ENCODE measurements at regions not wholly inside any gene's neighbourhood (a gene's known extent, or its start where the extent isn't known, plus 50 kb on each side); places are given as distances from the start of the nearest gene placed in this dataset.
"Not testable (repeated sequence)": the region's sequence is repeated elsewhere in the genome, so short reads cannot be mapped to it uniquely, and the experiment has no call there.

GRCh38 chr7:73244782-73245311, 63.8 kb downstream of the NSUN5 start:
- not testable (repeated sequence) for H3K27ac ChIP-seq (ENCODE audit: low read depth in 1 of 3, low read length in 2 of 3); H3K9me3 ChIP-seq (ENCODE audit: control insufficient read depth in 2 of 2, insufficient read depth in 1 of 2, low read depth in 1 of 2, low read length in 1 of 2); H3K36me3 ChIP-seq (ENCODE audit: control insufficient read depth in 3 of 3, insufficient read depth in 2 of 3, low read depth in 1 of 3, low read length in 3 of 3); H3K27me3 ChIP-seq (ENCODE audit: control insufficient read depth in 3 of 3, insufficient read depth in 3 of 3, low read length in 3 of 3); H3K4me1 ChIP-seq (ENCODE audit: control insufficient read depth in 3 of 3, insufficient read depth in 2 of 3, low read depth in 1 of 3, low read length in 2 of 3); DNase-seq; FAIRE-seq; H3K4me3 ChIP-seq (ENCODE audit: low read depth in 1 of 3, low read length in 3 of 3)
- WGBS, 3 donors = 68 to 77% (median 74%) methylated on average over 10 to 15 of the region's 16 CpGs

GRCh38 chr7:73234994-73235717, 73.5 kb downstream of the NSUN5 start:
- H3K4me1 ChIP-seq (ENCODE audit: control insufficient read depth in 3 of 3, insufficient read depth in 2 of 3, low read depth in 1 of 3, low read length in 2 of 3); H3K27ac ChIP-seq (ENCODE audit: low read depth in 1 of 3, low read length in 2 of 3); H3K36me3 ChIP-seq (ENCODE audit: control insufficient read depth in 3 of 3, insufficient read depth in 2 of 3, low read depth in 1 of 3, low read length in 3 of 3); DNase-seq; H3K9me3 ChIP-seq (ENCODE audit: control insufficient read depth in 2 of 2, insufficient read depth in 1 of 2, low read depth in 1 of 2, low read length in 1 of 2); FAIRE-seq; H3K4me3 ChIP-seq (ENCODE audit: low read depth in 1 of 3, low read length in 3 of 3); H3K27me3 ChIP-seq (ENCODE audit: control insufficient read depth in 3 of 3, insufficient read depth in 3 of 3, low read length in 3 of 3): not testable (repeated sequence)
- 0% methylated on average over 1 to 20 of the region's 72 CpGs; no CpG with 5 or more reads in 1 of the 3 donors for WGBS, 3 donors

DNA sequence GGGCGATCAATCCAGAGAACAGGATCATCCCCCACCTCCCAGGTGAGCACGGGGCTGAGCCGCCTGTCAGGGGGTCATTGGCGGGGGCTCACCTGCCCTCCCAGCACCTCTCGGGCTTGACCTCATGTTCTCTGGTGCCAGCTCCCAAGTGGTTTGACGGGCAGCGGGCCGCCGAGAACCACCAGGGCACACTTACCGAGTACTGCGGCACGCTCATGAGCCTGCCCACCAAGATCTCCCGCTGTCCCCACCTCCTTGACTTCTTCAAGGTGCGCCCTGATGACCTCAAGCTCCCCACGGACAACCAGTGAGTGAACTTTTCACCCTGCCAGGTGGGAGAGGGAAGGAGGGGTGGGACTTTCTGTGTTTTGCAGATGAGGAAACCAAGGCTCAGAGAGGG, 82.9 kb downstream of the NSUN5 start:
- not testable (repeated sequence) for H3K36me3 ChIP-seq (ENCODE audit: control insufficient read depth in 3 of 3, insufficient read depth in 2 of 3, low read depth in 1 of 3, low read length in 3 of 3); H3K4me3 ChIP-seq (ENCODE audit: low read depth in 1 of 3, low read length in 3 of 3); H3K27me3 ChIP-seq (ENCODE audit: control insufficient read depth in 3 of 3, insufficient read depth in 3 of 3, low read length in 3 of 3); H3K27ac ChIP-seq (ENCODE audit: low read depth in 1 of 3, low read length in 2 of 3); H3K9me3 ChIP-seq (ENCODE audit: control insufficient read depth in 2 of 2, insufficient read depth in 1 of 2, low read depth in 1 of 2, low read length in 1 of 2); H3K4me1 ChIP-seq (ENCODE audit: control insufficient read depth in 3 of 3, insufficient read depth in 2 of 3, low read depth in 1 of 3, low read length in 2 of 3); FAIRE-seq; DNase-seq
- 79 to 85% (median 82%) methylated on average over 12 to 14 of the region's 15 CpGs for WGBS, 3 donors

- H3K4me3 ChIP-seq (ENCODE audit: low read depth in 1 of 3, low read length in 3 of 3); H3K4me1 ChIP-seq (ENCODE audit: control insufficient read depth in 3 of 3, insufficient read depth in 2 of 3, low read depth in 1 of 3, low read length in 2 of 3); FAIRE-seq; H3K27me3 ChIP-seq (ENCODE audit: control insufficient read depth in 3 of 3, insufficient read depth in 3 of 3, low read length in 3 of 3); H3K36me3 ChIP-seq (ENCODE audit: control insufficient read depth in 3 of 3, insufficient read depth in 2 of 3, low read depth in 1 of 3, low read length in 3 of 3); DNase-seq; H3K9me3 ChIP-seq (ENCODE audit: control insufficient read depth in 2 of 2, insufficient read depth in 1 of 2, low read depth in 1 of 2, low read length in 1 of 2); H3K27ac ChIP-seq (ENCODE audit: low read depth in 1 of 3, low read length in 2 of 3): not testable (repeated sequence)
- no CpG with 5 or more reads among the region's 6 CpGs for WGBS, 3 donors
Observed at GRCh38 chr7:73221724-73222123, 86.9 kb downstream of the NSUN5 start.

DNA sequence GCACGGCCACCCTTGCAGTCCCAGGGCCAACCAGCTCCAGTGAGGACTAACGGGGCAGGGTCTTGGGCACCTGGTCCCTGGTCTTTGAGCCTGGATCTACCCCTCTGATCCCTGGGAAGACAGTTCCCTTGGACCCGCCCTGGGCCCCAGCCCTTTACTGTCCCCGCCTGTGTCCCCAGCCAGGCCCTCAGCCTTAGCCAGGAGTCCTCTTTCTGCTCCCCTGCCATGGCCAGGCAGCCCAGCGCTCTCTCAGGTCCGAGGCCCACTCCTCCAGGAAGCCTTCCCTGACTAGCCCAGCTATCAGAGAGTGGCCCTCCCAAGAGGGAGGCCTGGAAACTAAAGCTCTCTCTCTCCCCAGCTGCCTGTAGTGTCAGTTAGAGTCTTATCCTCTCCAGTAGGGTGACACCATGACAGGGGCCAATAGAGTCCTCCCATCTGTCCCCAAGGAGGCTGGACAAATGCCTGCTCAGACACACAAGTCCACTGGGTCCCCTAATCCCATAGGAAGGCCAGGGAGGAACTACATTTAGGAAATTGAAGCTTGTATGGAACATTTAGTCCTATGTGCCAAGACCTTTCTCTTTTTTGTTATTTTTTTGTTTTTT, 87.8 kb downstream of the NSUN5 start:
- not testable (repeated sequence) for H3K4me3 ChIP-seq (ENCODE audit: low read depth in 1 of 3, low read length in 3 of 3); H3K4me1 ChIP-seq (ENCODE audit: control insufficient read depth in 3 of 3, insufficient read depth in 2 of 3, low read depth in 1 of 3, low read length in 2 of 3); H3K27ac ChIP-seq (ENCODE audit: low read depth in 1 of 3, low read length in 2 of 3); FAIRE-seq; H3K36me3 ChIP-seq (ENCODE audit: control insufficient read depth in 3 of 3, insufficient read depth in 2 of 3, low read depth in 1 of 3, low read length in 3 of 3); H3K9me3 ChIP-seq (ENCODE audit: control insufficient read depth in 2 of 2, insufficient read depth in 1 of 2, low read depth in 1 of 2, low read length in 1 of 2); H3K27me3 ChIP-seq (ENCODE audit: control insufficient read depth in 3 of 3, insufficient read depth in 3 of 3, low read length in 3 of 3); DNase-seq
- no CpG with 5 or more reads among the region's 6 CpGs for WGBS, 3 donors

DNA sequence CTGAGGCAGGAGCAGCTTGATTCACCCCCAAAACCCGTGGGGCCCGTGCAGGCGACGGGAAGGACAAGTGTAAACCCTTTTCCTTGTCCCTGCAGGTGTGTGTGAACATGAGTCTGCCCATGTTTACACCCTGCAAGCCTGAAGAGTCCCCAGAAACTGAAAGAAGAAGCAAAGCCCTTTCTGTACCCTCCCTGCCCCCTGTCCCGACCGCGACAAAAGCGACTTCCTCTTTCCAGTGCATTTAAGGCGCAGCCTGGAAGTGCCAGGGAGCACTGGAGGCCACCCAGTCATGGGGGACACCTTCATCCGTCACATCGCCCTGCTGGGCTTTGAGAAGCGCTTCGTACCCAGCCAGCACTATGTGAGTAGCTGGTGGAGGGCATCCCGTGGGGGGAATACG, 88.3 kb downstream of the NSUN5 start:
- not testable (repeated sequence) for H3K36me3 ChIP-seq (ENCODE audit: control insufficient read depth in 3 of 3, insufficient read depth in 2 of 3, low read depth in 1 of 3, low read length in 3 of 3); FAIRE-seq; H3K4me3 ChIP-seq (ENCODE audit: low read depth in 1 of 3, low read length in 3 of 3); H3K4me1 ChIP-seq (ENCODE audit: control insufficient read depth in 3 of 3, insufficient read depth in 2 of 3, low read depth in 1 of 3, low read length in 2 of 3); DNase-seq; H3K27ac ChIP-seq (ENCODE audit: low read depth in 1 of 3, low read length in 2 of 3); H3K27me3 ChIP-seq (ENCODE audit: control insufficient read depth in 3 of 3, insufficient read depth in 3 of 3, low read length in 3 of 3); H3K9me3 ChIP-seq (ENCODE audit: control insufficient read depth in 2 of 2, insufficient read depth in 1 of 2, low read depth in 1 of 2, low read length in 1 of 2)
- no CpG with 5 or more reads among the region's 15 CpGs for WGBS, 3 donors

- H3K36me3 ChIP-seq (ENCODE audit: control insufficient read depth in 3 of 3, insufficient read depth in 2 of 3, low read depth in 1 of 3, low read length in 3 of 3); H3K9me3 ChIP-seq (ENCODE audit: control insufficient read depth in 2 of 2, insufficient read depth in 1 of 2, low read depth in 1 of 2, low read length in 1 of 2); DNase-seq; H3K27me3 ChIP-seq (ENCODE audit: control insufficient read depth in 3 of 3, insufficient read depth in 3 of 3, low read length in 3 of 3); H3K4me1 ChIP-seq (ENCODE audit: control insufficient read depth in 3 of 3, insufficient read depth in 2 of 3, low read depth in 1 of 3, low read length in 2 of 3); FAIRE-seq; H3K4me3 ChIP-seq (ENCODE audit: low read depth in 1 of 3, low read length in 3 of 3); H3K27ac ChIP-seq (ENCODE audit: low read depth in 1 of 3, low read length in 2 of 3): not testable (repeated sequence)
- no CpG with 5 or more reads among the region's 2 CpGs for WGBS, 3 donors
Observed at GRCh38 chr7:73218802-73219201, 89.8 kb downstream of the NSUN5 start.

DNA sequence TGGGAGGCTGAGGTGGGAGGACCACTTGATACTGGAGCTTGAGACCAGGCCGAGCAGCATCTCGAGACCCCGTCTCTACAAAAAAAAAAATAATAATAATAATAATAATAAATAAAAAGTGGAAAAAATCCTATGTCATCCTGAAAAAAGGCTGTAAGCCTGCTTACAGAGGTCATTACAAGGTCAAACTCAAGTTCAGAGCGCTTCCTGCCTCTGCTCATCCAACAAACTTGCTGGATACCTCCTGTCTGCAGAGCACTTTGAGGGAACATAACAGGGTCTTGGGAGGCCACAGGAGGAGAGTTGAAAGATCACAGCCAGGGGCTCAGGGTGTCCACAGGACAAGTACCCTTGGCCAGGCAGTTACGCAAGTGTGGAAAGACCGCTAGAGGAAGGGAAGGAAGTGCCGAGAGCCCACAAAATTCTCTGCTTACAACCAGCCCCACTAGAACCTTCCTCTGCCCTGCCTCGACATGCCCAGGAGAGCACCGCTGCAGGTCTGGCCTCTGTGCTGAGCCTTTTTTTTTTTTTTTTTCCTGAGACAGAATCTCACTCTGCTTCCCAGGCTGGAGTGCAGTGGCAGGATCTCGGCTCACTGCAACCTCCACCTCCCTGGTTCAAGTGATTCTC, 92.5 kb downstream of the NSUN5 start:
- H3K36me3 ChIP-seq (ENCODE audit: control insufficient read depth in 3 of 3, insufficient read depth in 2 of 3, low read depth in 1 of 3, low read length in 3 of 3); H3K27ac ChIP-seq (ENCODE audit: low read depth in 1 of 3, low read length in 2 of 3); DNase-seq; H3K4me3 ChIP-seq (ENCODE audit: low read depth in 1 of 3, low read length in 3 of 3); H3K9me3 ChIP-seq (ENCODE audit: control insufficient read depth in 2 of 2, insufficient read depth in 1 of 2, low read depth in 1 of 2, low read length in 1 of 2); H3K27me3 ChIP-seq (ENCODE audit: control insufficient read depth in 3 of 3, insufficient read depth in 3 of 3, low read length in 3 of 3); FAIRE-seq; H3K4me1 ChIP-seq (ENCODE audit: control insufficient read depth in 3 of 3, insufficient read depth in 2 of 3, low read depth in 1 of 3, low read length in 2 of 3): not testable (repeated sequence)
- WGBS, 3 donors = 90 to 96% (median 96%) methylated on average over 1 to 2 of the region's 10 CpGs
